ENCODE measurements at regions not wholly inside any gene's neighbourhood (a gene's known extent, or its start where the extent isn't known, plus 50 kb on each side); places are given as distances from the start of the nearest gene placed in this dataset.

DNA sequence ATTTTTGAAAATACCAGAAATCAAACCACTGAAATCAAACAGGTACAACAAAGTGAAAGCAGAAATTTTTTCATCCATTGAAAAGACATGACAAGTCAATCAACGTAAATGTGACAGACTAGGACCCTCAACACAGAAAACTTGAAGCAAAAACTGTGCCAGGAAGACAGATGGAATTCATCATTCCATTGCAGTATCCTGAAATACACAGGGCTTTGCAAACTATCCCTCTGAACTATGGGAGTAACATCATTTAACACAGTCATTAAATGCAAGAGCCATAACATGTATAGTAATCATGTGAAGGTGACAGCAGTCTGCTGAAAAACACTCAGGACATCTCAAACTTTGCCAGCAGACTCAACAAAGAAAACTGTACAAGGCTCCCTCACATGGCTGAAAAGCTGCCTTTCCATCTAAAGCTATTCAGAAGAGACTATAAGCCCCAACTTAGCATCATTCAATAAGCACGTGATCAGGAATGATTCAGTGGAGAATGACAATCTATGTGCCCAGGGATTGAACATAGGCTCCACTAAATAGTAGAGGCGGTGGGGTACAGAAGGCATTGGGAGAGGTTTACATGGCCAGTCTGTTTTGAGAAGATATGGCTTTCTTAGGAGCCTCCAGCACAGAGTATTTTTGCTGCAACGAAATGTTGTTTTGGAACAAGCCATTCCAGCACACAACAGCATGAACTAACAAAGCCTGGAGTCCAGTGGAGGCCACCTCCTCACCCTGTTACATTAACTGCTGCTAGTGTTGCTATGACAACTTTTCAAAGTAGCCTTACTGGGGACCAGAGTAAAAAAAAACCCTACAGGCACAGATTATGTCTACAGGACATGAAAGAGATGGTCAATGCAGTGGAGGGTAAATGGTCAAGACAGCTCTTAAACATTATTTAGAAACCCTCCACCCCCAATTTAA lies 274.5 kb upstream of the NOCT start:
- intact Hi-C loops (cut with DNase I; ENCODE audit: low total_unique reads): no loop called here
- Histone ChIP-seq H3K4me1 (no peaks in the 10 kb centered on the region), H3K9me3 (peaks cover 0 to 3% (median 0%) of the 10 kb centered on the region in 8 donors), H3K27me3 (replicated peaks in 1 of 7) (no peaks in the 10 kb centered on the region), H3K4me3 (no peak overlapping the region), H3K27ac (no peak overlapping the region), H3K36me3 (no peaks in the 10 kb centered on the region)
- WGBS, 5 donors: 76 to 84% (median 80%) methylated on average over 4 of the region's 4 CpGs
- no peak for DNase-seq
- no peak for TF ChIP-seq POLR2AphosphoS5 (IDR thresholded peaks at IDR 0.05)
- TF ChIP-seq, protein P1, sequence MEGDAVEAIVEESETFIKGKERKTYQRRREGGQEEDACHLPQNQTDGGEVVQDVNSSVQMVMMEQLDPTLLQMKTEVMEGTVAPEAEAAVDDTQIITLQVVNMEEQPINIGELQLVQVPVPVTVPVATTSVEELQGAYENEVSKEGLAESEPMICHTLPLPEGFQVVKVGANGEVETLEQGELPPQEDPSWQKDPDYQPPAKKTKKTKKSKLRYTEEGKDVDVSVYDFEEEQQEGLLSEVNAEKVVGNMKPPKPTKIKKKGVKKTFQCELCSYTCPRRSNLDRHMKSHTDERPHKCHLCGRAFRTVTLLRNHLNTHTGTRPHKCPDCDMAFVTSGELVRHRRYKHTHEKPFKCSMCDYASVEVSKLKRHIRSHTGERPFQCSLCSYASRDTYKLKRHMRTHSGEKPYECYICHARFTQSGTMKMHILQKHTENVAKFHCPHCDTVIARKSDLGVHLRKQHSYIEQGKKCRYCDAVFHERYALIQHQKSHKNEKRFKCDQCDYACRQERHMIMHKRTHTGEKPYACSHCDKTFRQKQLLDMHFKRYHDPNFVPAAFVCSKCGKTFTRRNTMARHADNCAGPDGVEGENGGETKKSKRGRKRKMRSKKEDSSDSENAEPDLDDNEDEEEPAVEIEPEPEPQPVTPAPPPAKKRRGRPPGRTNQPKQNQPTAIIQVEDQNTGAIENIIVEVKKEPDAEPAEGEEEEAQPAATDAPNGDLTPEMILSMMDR (IDR thresholded peaks at IDR 0.05 in 8 of 11, conservative IDR thresholded peaks at IDR 0.05 in 3 of 11): no peak

GRCh38 chr4:138736362-138736761 lies 279.2 kb upstream of the NOCT start:
- intact Hi-C loops (cut with DNase I; ENCODE audit: low total_unique reads): no loop called here

DNA sequence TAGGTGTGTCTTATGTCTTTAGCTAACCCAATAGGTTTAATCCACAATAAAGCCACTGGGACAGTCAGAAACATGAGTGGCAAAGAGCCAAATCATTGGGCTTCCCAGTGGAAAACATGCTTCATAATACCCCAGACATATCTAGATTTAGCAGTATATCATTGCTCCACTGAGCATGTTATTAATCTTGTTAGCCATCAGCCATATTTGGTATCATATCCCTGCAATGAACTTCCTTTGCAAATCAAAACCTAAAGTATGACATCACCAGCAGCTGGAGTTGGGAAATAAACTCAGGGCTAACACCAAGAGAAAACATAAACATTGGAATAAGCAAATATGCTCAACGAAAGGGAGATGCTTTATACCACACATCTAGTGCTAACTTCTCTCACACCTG lies 280.8 kb upstream of the NOCT start:
- Histone ChIP-seq H3K27ac (no peak overlapping the region), H3K27me3 (replicated peaks in 1 of 7) (no peaks in the 10 kb centered on the region), H3K4me3 (no peak overlapping the region), H3K9me3 (peaks cover 0 to 3% (median 0%) of the 10 kb centered on the region in 8 donors), H3K36me3 (no peaks in the 10 kb centered on the region), H3K4me1 (no peaks in the 10 kb centered on the region)
- intact Hi-C loops (cut with DNase I; ENCODE audit: low total_unique reads): no loop called here
- TF ChIP-seq, protein P1 (IDR thresholded peaks at IDR 0.05 in 8 of 11, conservative IDR thresholded peaks at IDR 0.05 in 3 of 11): no peak
- TF ChIP-seq POLR2AphosphoS5 (IDR thresholded peaks at IDR 0.05) (no peak), POLR2A (IDR thresholded peaks at IDR 0.05) (no peak)
- DNase-seq: no peak
- 43 to 77% (median 74%) methylated on average over 1 of the region's 1 CpG for WGBS, 5 donors

More at GRCh38 chr4:138736362-138736761, 279.2 kb upstream of the NOCT start:
- H3K27me3 ChIP-seq (replicated peaks in 1 of 7): no peaks in the 10 kb centered on the region
- no peaks in the 10 kb centered on the region for H3K36me3 ChIP-seq
- H3K4me3 ChIP-seq: no peak overlapping the region
- H3K4me1 ChIP-seq: no peaks in the 10 kb centered on the region
- TF ChIP-seq, protein P1 (IDR thresholded peaks at IDR 0.05 in 8 of 11, conservative IDR thresholded peaks at IDR 0.05 in 3 of 11): no peak
- no peak for TF ChIP-seq POLR2AphosphoS5 (IDR thresholded peaks at IDR 0.05)
- no peak for TF ChIP-seq POLR2A (IDR thresholded peaks at IDR 0.05)
- DNase-seq: no peak
- H3K27ac ChIP-seq: no peak overlapping the region
- H3K9me3 ChIP-seq: peaks cover 0 to 3% (median 0%) of the 10 kb centered on the region in 8 donors

DNA sequence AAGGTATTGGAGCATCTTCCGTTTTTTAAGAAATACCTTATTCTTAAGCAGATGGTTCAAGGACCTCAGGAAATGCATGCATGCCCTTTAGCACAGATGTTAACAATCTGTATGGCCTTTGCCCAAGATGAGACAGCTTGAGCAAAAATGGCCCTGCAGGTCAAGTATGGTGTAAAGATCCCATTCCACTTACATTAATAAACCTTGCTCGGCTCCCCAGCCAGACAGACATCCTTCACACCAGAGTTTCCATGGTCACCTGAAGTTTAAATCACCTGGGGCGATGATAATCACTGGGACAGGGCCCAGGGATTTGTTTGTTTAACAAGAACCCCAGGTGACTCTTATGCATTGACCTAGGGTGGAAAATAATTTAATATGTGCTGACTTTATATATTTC lies 287.0 kb upstream of the NOCT start:
- no peak overlapping the region for H3K4me3 ChIP-seq
- H3K36me3 ChIP-seq: no peaks in the 10 kb centered on the region
- H3K27me3 ChIP-seq (replicated peaks in 1 of 7): no peaks in the 10 kb centered on the region
- H3K4me1 ChIP-seq: no peaks in the 10 kb centered on the region
- DNase-seq: no peak
- WGBS, 5 donors: 71 to 80% (median 73%) methylated on average over 3 of the region's 3 CpGs
- no peak overlapping the region for H3K27ac ChIP-seq
- H3K9me3 ChIP-seq: no peaks in the 10 kb centered on the region
- TF ChIP-seq POLR2AphosphoS5 (IDR thresholded peaks at IDR 0.05) (no peak), POLR2A (IDR thresholded peaks at IDR 0.05) (no peak)
- TF ChIP-seq, protein P1 (IDR thresholded peaks at IDR 0.05 in 8 of 11, conservative IDR thresholded peaks at IDR 0.05 in 3 of 11): no peak
- intact Hi-C loops (cut with DNase I; ENCODE audit: low total_unique reads): no loop called here
